ENCODE measurements at regions not wholly inside any gene's neighbourhood (a gene's known extent, or its start where the extent isn't known, plus 50 kb on each side); places are given as distances from the start of the nearest gene placed in this dataset.

DNA sequence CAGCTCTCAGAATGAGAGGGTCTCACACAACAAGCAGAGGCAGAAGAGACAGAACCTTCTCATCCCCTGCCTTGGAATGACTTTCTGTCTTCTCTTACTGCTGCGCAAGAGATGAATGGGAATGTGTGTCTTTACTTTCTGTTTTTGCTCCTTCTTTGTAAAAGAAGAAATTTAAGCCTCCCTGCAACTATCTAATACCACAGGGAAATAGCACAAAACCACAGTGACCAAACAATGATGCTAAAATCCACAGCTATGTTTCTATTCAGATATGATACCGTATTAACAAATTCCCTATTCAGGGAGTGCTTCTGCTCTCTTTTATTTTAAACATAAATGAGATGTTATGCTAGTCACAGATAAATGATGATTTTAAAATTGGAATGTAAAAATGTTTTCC, 173.8 kb upstream of the RAI2 start:
- TF ChIP-seq, protein P1, sequence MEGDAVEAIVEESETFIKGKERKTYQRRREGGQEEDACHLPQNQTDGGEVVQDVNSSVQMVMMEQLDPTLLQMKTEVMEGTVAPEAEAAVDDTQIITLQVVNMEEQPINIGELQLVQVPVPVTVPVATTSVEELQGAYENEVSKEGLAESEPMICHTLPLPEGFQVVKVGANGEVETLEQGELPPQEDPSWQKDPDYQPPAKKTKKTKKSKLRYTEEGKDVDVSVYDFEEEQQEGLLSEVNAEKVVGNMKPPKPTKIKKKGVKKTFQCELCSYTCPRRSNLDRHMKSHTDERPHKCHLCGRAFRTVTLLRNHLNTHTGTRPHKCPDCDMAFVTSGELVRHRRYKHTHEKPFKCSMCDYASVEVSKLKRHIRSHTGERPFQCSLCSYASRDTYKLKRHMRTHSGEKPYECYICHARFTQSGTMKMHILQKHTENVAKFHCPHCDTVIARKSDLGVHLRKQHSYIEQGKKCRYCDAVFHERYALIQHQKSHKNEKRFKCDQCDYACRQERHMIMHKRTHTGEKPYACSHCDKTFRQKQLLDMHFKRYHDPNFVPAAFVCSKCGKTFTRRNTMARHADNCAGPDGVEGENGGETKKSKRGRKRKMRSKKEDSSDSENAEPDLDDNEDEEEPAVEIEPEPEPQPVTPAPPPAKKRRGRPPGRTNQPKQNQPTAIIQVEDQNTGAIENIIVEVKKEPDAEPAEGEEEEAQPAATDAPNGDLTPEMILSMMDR (IDR thresholded peaks at IDR 0.05; ENCODE audit: poor library complexity, severe bottlenecking): no peak
- TF ChIP-seq, protein P2, sequence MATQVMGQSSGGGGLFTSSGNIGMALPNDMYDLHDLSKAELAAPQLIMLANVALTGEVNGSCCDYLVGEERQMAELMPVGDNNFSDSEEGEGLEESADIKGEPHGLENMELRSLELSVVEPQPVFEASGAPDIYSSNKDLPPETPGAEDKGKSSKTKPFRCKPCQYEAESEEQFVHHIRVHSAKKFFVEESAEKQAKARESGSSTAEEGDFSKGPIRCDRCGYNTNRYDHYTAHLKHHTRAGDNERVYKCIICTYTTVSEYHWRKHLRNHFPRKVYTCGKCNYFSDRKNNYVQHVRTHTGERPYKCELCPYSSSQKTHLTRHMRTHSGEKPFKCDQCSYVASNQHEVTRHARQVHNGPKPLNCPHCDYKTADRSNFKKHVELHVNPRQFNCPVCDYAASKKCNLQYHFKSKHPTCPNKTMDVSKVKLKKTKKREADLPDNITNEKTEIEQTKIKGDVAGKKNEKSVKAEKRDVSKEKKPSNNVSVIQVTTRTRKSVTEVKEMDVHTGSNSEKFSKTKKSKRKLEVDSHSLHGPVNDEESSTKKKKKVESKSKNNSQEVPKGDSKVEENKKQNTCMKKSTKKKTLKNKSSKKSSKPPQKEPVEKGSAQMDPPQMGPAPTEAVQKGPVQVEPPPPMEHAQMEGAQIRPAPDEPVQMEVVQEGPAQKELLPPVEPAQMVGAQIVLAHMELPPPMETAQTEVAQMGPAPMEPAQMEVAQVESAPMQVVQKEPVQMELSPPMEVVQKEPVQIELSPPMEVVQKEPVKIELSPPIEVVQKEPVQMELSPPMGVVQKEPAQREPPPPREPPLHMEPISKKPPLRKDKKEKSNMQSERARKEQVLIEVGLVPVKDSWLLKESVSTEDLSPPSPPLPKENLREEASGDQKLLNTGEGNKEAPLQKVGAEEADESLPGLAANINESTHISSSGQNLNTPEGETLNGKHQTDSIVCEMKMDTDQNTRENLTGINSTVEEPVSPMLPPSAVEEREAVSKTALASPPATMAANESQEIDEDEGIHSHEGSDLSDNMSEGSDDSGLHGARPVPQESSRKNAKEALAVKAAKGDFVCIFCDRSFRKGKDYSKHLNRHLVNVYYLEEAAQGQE (IDR thresholded peaks at IDR 0.05; ENCODE audit: borderline replicate concordance): no peak
- TF ChIP-seq EP300 (conservative IDR thresholded peaks at IDR 0.05; ENCODE audit: poor library complexity, severe bottlenecking): no peak
